ENCODE measurements at regions not wholly inside any gene's neighbourhood (a gene's known extent, or its start where the extent isn't known, plus 50 kb on each side); places are given as distances from the start of the nearest gene placed in this dataset.

- Histone ChIP-seq H3K4me3 (peak overlapping the region; percentile 11; the same call in 1 of the 2 replicates), H3K9me3 (ENCODE audit: low read depth, low read length) (no peaks in the 10 kb centered on the region), H3K9ac (ENCODE audit: insufficient read length) (no peak overlapping the region), H3K27ac (peak overlapping the region; percentile 19; the same call in 1 of the 2 replicates), H3K36me3 (ENCODE audit: insufficient read depth, low read length) (no peaks in the 10 kb centered on the region)
- peak; percentile 26 for DNase-seq (ENCODE audit: low read depth, low spot score)
- no peak for TF ChIP-seq EZH2 (IDR thresholded peaks at IDR 0.05)
- no peak for TF ChIP-seq POLR2AphosphoS5 (IDR thresholded peaks at IDR 0.05; ENCODE audit: borderline replicate concordance, low read depth, low read length)
- TF ChIP-seq FOXP2 (optimal IDR thresholded peaks at IDR 0.05; ENCODE audit: control extremely low read depth, extremely low read length, insufficient read depth): no peak
Observed at GRCh38 chr3:182565916-182566796, 227.1 kb upstream of the ATP11B start.

GRCh38 chr3:182567700-182568099 is 225.6 kb upstream of the ATP11B start:
- no peaks in the 10 kb centered on the region for H3K36me3 ChIP-seq (ENCODE audit: insufficient read depth, low read length)
- DNase-seq (ENCODE audit: low read depth, low spot score): peak; percentile 86
- TF ChIP-seq POLR2AphosphoS5 (IDR thresholded peaks at IDR 0.05; ENCODE audit: borderline replicate concordance, low read depth, low read length) (no peak), FOXP2 (optimal IDR thresholded peaks at IDR 0.05; ENCODE audit: control extremely low read depth, extremely low read length, insufficient read depth) (no peak), EZH2 (IDR thresholded peaks at IDR 0.05) (no peak)

DNA sequence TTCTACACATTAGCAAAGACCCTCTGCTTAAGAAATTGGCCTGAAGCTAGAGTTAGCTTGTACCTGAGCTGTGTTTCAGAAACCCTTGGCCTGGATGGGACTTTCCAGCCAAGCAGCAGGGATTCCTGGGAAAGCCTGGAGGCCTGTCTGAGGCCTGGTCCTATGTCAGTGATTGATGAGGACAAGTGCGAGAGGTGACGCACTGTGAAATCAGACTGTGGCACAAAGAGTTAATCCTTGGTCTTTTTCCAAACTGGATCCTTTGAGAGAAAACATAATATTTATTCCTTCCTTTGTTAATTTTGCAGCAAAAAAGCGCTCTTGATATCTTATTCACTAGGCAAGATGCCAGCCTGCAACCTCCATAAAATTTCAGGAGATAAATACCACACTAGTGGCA is 225.0 kb upstream of the ATP11B start:
- DNase-seq (ENCODE audit: low read depth, low spot score): no peak
- H3K9ac ChIP-seq (ENCODE audit: insufficient read length): no peak overlapping the region
- H3K27ac ChIP-seq: peak overlapping the region; percentile 88
- no peaks in the 10 kb centered on the region for H3K36me3 ChIP-seq (ENCODE audit: insufficient read depth, low read length)
- H3K4me3 ChIP-seq: peak overlapping the region; percentile 47
- TF ChIP-seq EZH2 (IDR thresholded peaks at IDR 0.05): no peak
- TF ChIP-seq FOXP2 (optimal IDR thresholded peaks at IDR 0.05; ENCODE audit: control extremely low read depth, extremely low read length, insufficient read depth): no peak
- TF ChIP-seq POLR2AphosphoS5 (IDR thresholded peaks at IDR 0.05; ENCODE audit: borderline replicate concordance, low read depth, low read length): no peak
- no peaks in the 10 kb centered on the region for H3K9me3 ChIP-seq (ENCODE audit: low read depth, low read length)

More at GRCh38 chr3:182567700-182568099, 225.6 kb upstream of the ATP11B start:
- no peaks in the 10 kb centered on the region for H3K9me3 ChIP-seq (ENCODE audit: low read depth, low read length)
- H3K9ac ChIP-seq (ENCODE audit: insufficient read length): no peak overlapping the region
- peak overlapping the region; percentile 47 for H3K4me3 ChIP-seq
- H3K27ac ChIP-seq: peak overlapping the region; percentile 88

DNA sequence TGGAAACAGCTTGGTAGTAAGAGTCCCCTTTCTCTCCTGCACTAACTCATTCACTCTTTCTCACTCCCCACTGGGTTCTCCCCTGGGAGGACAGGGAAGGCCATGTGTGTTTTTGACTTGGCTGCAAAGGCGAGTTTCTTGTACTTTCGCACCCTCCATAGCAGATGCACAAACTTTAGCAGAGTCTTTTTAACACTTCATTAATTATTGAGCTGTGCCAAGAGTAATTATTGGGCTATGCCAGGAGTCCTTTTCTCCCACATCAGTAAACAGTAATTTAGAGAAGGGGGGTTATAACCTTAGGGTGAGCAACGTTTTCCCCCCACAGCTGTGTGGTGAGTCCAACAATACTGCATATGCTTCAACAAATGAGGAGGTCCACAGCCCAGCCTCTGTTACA is 224.4 kb upstream of the ATP11B start:
- peak overlapping the region; percentile 88 for H3K27ac ChIP-seq
- no peak overlapping the region for H3K4me3 ChIP-seq
- no peak overlapping the region for H3K9ac ChIP-seq (ENCODE audit: insufficient read length)
- no peaks in the 10 kb centered on the region; the same call in 1 of the 2 replicates for H3K9me3 ChIP-seq (ENCODE audit: low read depth, low read length)
- TF ChIP-seq EZH2 (IDR thresholded peaks at IDR 0.05) (no peak), POLR2AphosphoS5 (IDR thresholded peaks at IDR 0.05; ENCODE audit: borderline replicate concordance, low read depth, low read length) (no peak), FOXP2 (optimal IDR thresholded peaks at IDR 0.05; ENCODE audit: control extremely low read depth, extremely low read length, insufficient read depth) (no peak)
- no peaks in the 10 kb centered on the region for H3K36me3 ChIP-seq (ENCODE audit: insufficient read depth, low read length)
- no peak for DNase-seq (ENCODE audit: low read depth, low spot score)

DNA sequence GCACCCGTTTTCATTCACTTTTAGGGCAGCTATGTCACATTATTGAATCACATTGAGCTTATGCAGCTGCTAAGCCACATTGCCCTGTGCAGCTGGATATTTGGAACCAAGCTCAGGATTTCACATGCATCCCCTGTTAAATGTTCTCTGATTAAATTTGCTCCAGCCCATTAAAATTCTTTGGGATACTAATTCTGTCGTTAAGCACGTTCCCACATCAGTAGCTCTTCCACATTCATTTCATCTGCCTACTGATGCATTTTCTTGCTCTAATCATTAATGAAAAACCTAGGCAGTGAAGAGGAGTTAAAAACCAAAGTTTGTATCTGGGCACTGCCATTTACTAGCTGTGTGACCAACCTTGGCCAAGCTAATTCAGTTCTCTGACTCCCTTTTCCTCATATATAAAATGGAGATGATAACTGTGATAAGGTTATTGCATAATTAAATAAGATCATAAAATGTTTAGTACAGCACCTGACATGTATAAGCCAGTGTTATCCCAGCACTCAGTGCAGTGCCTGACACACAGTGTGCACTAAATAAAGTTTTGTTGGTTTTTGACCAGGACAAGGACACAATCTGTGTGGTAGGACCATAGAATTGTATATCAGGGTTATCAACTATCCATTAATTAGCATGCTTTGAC is 222.2 kb upstream of the ATP11B start:
- no peak for DNase-seq (ENCODE audit: low read depth, low spot score)
- peaks cover 6% of the 10 kb centered on the region for H3K9me3 ChIP-seq (ENCODE audit: low read depth, low read length)
- TF ChIP-seq POLR2AphosphoS5 (IDR thresholded peaks at IDR 0.05; ENCODE audit: borderline replicate concordance, low read depth, low read length) (no peak), FOXP2 (optimal IDR thresholded peaks at IDR 0.05; ENCODE audit: control extremely low read depth, extremely low read length, insufficient read depth) (no peak), EZH2 (IDR thresholded peaks at IDR 0.05) (no peak)
- no peak overlapping the region for H3K4me3 ChIP-seq
- no peak overlapping the region for H3K27ac ChIP-seq
- H3K9ac ChIP-seq (ENCODE audit: insufficient read length): no peak overlapping the region
- H3K36me3 ChIP-seq (ENCODE audit: insufficient read depth, low read length): no peaks in the 10 kb centered on the region

DNA sequence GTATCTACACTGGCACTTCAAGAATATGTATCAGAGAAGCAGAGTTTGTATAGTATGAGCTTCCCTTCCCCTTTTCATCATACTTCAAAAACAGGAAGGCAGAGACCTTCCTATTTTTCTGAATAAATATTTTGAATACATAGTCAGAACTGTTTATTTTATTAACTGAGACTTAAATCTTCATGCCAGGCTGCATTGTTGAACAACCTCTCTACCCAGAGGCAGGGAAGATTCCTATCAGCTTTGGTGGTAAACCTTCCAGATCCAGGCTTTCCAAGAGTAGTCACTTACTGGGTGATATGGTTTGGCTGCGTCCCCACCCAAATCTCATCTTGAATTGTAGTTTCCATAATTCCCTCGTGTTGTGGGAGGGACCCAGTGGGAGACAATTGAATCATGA is 217.4 kb upstream of the ATP11B start:
- Histone ChIP-seq H3K9me3 (ENCODE audit: low read depth, low read length) (peaks cover 6% of the 10 kb centered on the region), H3K27ac (no peak overlapping the region), H3K4me3 (no peak overlapping the region), H3K36me3 (ENCODE audit: insufficient read depth, low read length) (no peaks in the 10 kb centered on the region), H3K9ac (ENCODE audit: insufficient read length) (no peak overlapping the region)
- TF ChIP-seq FOXP2 (optimal IDR thresholded peaks at IDR 0.05; ENCODE audit: control extremely low read depth, extremely low read length, insufficient read depth) (no peak), POLR2AphosphoS5 (IDR thresholded peaks at IDR 0.05; ENCODE audit: borderline replicate concordance, low read depth, low read length) (no peak), EZH2 (IDR thresholded peaks at IDR 0.05) (no peak)
- no peak for DNase-seq (ENCODE audit: low read depth, low spot score)

GRCh38 chr3:182583545-182583944 is 209.8 kb upstream of the ATP11B start:
- H3K4me3 ChIP-seq: no peak overlapping the region
- H3K9ac ChIP-seq (ENCODE audit: insufficient read length): no peak overlapping the region
- H3K27ac ChIP-seq: no peak overlapping the region
- DNase-seq (ENCODE audit: low read depth, low spot score): no peak
- H3K36me3 ChIP-seq (ENCODE audit: insufficient read depth, low read length): no peaks in the 10 kb centered on the region
- no peaks in the 10 kb centered on the region for H3K9me3 ChIP-seq (ENCODE audit: low read depth, low read length)
- TF ChIP-seq EZH2 (IDR thresholded peaks at IDR 0.05) (no peak), POLR2AphosphoS5 (IDR thresholded peaks at IDR 0.05; ENCODE audit: borderline replicate concordance, low read depth, low read length) (no peak), FOXP2 (optimal IDR thresholded peaks at IDR 0.05; ENCODE audit: control extremely low read depth, extremely low read length, insufficient read depth) (no peak)

DNA sequence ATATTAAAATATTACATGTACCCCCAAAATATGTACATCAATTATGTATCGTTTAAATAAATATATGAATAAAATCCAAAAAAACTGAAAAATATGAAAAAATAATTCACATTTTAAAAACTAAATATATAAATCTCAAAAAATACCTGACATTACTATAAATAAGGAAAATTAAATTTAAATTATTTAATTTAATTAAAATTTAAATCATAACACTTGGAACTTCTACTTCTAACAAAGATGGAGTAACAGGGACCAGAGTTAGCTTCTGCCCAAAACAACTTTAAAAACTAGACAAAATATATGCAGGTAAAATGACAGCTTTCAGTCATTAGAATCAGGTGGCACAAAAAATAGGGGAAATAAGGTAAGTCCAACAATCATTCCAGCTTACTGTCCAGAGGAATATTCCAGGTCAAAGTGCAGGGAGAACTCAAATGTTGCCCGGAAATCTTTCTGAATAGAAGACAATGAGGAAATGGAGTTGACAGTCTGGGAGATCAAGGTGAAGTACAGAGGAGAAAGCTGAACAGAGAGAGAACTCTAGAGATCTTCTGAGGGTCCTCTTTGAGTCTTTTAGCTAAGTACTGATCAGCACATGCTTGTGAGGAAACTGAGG is 207.7 kb upstream of the ATP11B start:
- TF ChIP-seq FOXP2 (optimal IDR thresholded peaks at IDR 0.05; ENCODE audit: control extremely low read depth, extremely low read length, insufficient read depth) (no peak), EZH2 (IDR thresholded peaks at IDR 0.05) (no peak), POLR2AphosphoS5 (IDR thresholded peaks at IDR 0.05; ENCODE audit: borderline replicate concordance, low read depth, low read length) (no peak)
- no peak for DNase-seq (ENCODE audit: low read depth, low spot score)
- no peak overlapping the region for H3K9ac ChIP-seq (ENCODE audit: insufficient read length)
- H3K27ac ChIP-seq: no peak overlapping the region
- no peaks in the 10 kb centered on the region for H3K36me3 ChIP-seq (ENCODE audit: insufficient read depth, low read length)
- H3K4me3 ChIP-seq: no peak overlapping the region
- H3K9me3 ChIP-seq (ENCODE audit: low read depth, low read length): no peaks in the 10 kb centered on the region
